Caco-2 (cell line): ENCODE measurements at regions not wholly inside any gene's neighbourhood (a gene's known extent, or its start where the extent isn't known, plus 50 kb on each side); places are given as distances from the start of the nearest gene placed in this dataset.

Experiments used
- BruUV-seq: library from RNA; stranded (reverse); fragments of 400-500 nt; replicated peaks from 2 replicates; lab custom pipeline; 2021; lab: Mats Ljungman, UMichigan
- CTCF ChIA-PET: fragments of 300-600 bp; sonication (Branson Sonifier 250); formaldehyde crosslinking; loops from one replicate; lab custom pipeline; 2022; ENCODE audit warnings: antibody characterized with exemption; lab: Charles Lee
- POLR2A ChIA-PET: fragments of 300-600 bp; sonication (Branson Sonifier 250); formaldehyde crosslinking; loops from one replicate; lab custom pipeline; 2022; ENCODE audit warnings: antibody characterized with exemption; lab: Charles Lee
- DNase-seq, 2 experiments: peaks; one replicate each; pipeline versions ENCODE4 v3.0.0 to v3.0.0-alpha.2; 2020 to 2022
- H3K27me3 ChIP-seq: replicated peaks from 2 replicates; pipeline ENCODE4 v1.6.0; 2011; ENCODE audit warnings: low read length; ENCODE audit not compliant: control insufficient read depth, insufficient read depth
- H3K36me3 ChIP-seq: 2 replicates; pipeline ENCODE4 v1.5.1; 2011; ENCODE audit warnings: low read length; ENCODE audit not compliant: control insufficient read depth, insufficient read depth
- H3K4me1 ChIP-seq: fragments of 250-450 bp; sonication (Bioruptor Pico); 2 replicates; pipeline ENCODE4 v1.5.1; 2020; ENCODE audit warnings: mild to moderate bottlenecking
- H3K4me3 ChIP-seq: 2 replicates; pipeline ENCODE4 v1.5.1; 2011; ENCODE audit warnings: low read depth, mild to moderate bottlenecking, control low read depth, low read length
- H3K9me3 ChIP-seq: fragments of 250-450 bp; sonication (Bioruptor Pico); 2 replicates; pipeline ENCODE4 v1.5.1; 2020; ENCODE audit warnings: mild to moderate bottlenecking, moderate library complexity
- H3K27ac Mint-ChIP-seq: one replicate; pipeline ENCODE4 v1.8.0; 2022; ENCODE audit warnings: mixed read lengths; ENCODE audit not compliant: unreplicated experiment
- H3K27me3 Mint-ChIP-seq: one replicate; pipeline ENCODE4 v1.8.0; 2022; ENCODE audit warnings: mixed read lengths; ENCODE audit not compliant: insufficient read depth, unreplicated experiment
- H3K36me3 Mint-ChIP-seq: one replicate; pipeline ENCODE4 v1.8.0; 2022; ENCODE audit warnings: mild to moderate bottlenecking, mixed read lengths; ENCODE audit not compliant: insufficient read depth, unreplicated experiment
- H3K4me1 Mint-ChIP-seq: one replicate; pipeline ENCODE4 v1.8.0; 2022; ENCODE audit warnings: low read depth, mixed read lengths; ENCODE audit not compliant: unreplicated experiment
- H3K4me3 Mint-ChIP-seq: one replicate; pipeline ENCODE4 v1.8.0; 2022; ENCODE audit warnings: mild to moderate bottlenecking, moderate library complexity, mixed read lengths; ENCODE audit not compliant: unreplicated experiment
- H3K9me3 Mint-ChIP-seq: one replicate; pipeline ENCODE4 v1.8.0; 2022; ENCODE audit warnings: mixed read lengths; ENCODE audit not compliant: unreplicated experiment
- CTCF ChIP-seq, 2 experiments: fragments of 200-600 bp in 1 of 2; IDR thresholded peaks; 1 replicate in 1 of 2; 2 replicates in 1 of 2; pipeline versions ENCODE4 v1.5.1 to v1.8.0; 2011 to 2022; ENCODE audit warnings: antibody characterized with exemption in 1 of 2, control low read depth in 1 of 2, inconsistent platforms in 1 of 2, low read depth in 1 of 2, low read length in 1 of 2, mild to moderate bottlenecking in 1 of 2, moderate library complexity in 1 of 2; ENCODE audit not compliant: insufficient read depth in 1 of 2, severe bottlenecking in 1 of 2, unreplicated experiment in 1 of 2
- intact Hi-C: fragments of 100-400 bp; cut with micrococcal nuclease; formaldehyde crosslinking; loops from one replicate; pipeline ENCODE4 v1.10.0; 2022; ENCODE audit not compliant: unreplicated experiment

- H3K36me3 Mint-ChIP-seq, result no peaks in the 10 kb centered on the region
- no peak overlapping the region for H3K4me3 ChIP-seq
- BruUV-seq, result no TSS peak
- H3K27me3 Mint-ChIP-seq, result peaks cover 2% of the 10 kb centered on the region
- DNase-seq, result no peak
- ChIA-PET CTCF (no interaction called here), POLR2A (no interaction called here)
- intact Hi-C loops, result no loop called here
- no peaks in the 10 kb centered on the region for H3K9me3 Mint-ChIP-seq
- H3K9me3 ChIP-seq, result no peaks in the 10 kb centered on the region
- no peak for TF ChIP-seq CTCF (IDR thresholded peaks at IDR 0.05; ENCODE audit: insufficient read depth in 1 of 2, low read depth in 1 of 2, low read length in 1 of 2, severe bottlenecking in 1 of 2, unreplicated experiment in 1 of 2)
- H3K4me3 Mint-ChIP-seq, result no peak overlapping the region
- H3K27ac Mint-ChIP-seq, result no peak overlapping the region
- no peaks in the 10 kb centered on the region for H3K4me1 Mint-ChIP-seq
- no peaks in the 10 kb centered on the region for H3K4me1 ChIP-seq
- H3K36me3 ChIP-seq, result no peaks in the 10 kb centered on the region
- no peaks in the 10 kb centered on the region for H3K27me3 ChIP-seq
These were observed 536.3 kb downstream of the TLE4 start for GRCh38 chr9:80107931-80108660.

GRCh38 chr9:80097476-80097875 lies 525.7 kb downstream of the TLE4 start:
- no peak for TF ChIP-seq CTCF (IDR thresholded peaks at IDR 0.05; ENCODE audit: insufficient read depth in 1 of 2, low read depth in 1 of 2, low read length in 1 of 2, severe bottlenecking in 1 of 2, unreplicated experiment in 1 of 2)
- no peak overlapping the region for H3K4me3 Mint-ChIP-seq
- Histone ChIP-seq H3K27me3 (no peaks in the 10 kb centered on the region), H3K4me3 (no peak overlapping the region), H3K4me1 (no peaks in the 10 kb centered on the region), H3K36me3 (no peaks in the 10 kb centered on the region), H3K9me3 (no peaks in the 10 kb centered on the region)
- BruUV-seq, result no TSS peak
- no peak overlapping the region for H3K27ac Mint-ChIP-seq
- ChIA-PET POLR2A (no interaction called here), CTCF (no interaction called here)
- no peaks in the 10 kb centered on the region for H3K36me3 Mint-ChIP-seq
- DNase-seq, result no peak
- H3K9me3 Mint-ChIP-seq, result no peaks in the 10 kb centered on the region
- no peaks in the 10 kb centered on the region for H3K27me3 Mint-ChIP-seq
- intact Hi-C loops, result no loop called here
- no peaks in the 10 kb centered on the region for H3K4me1 Mint-ChIP-seq

GRCh38 chr9:80094176-80094771 lies 522.5 kb downstream of the TLE4 start:
- DNase-seq, result no peak
- Histone ChIP-seq H3K36me3 (no peaks in the 10 kb centered on the region), H3K4me1 (no peaks in the 10 kb centered on the region), H3K4me3 (no peak overlapping the region), H3K27me3 (no peaks in the 10 kb centered on the region), H3K9me3 (no peaks in the 10 kb centered on the region)
- H3K4me1 Mint-ChIP-seq, result no peaks in the 10 kb centered on the region
- H3K27me3 Mint-ChIP-seq, result no peaks in the 10 kb centered on the region
- no peaks in the 10 kb centered on the region for H3K9me3 Mint-ChIP-seq
- ChIA-PET POLR2A (no interaction called here), CTCF (no interaction called here)
- no peak overlapping the region for H3K4me3 Mint-ChIP-seq
- intact Hi-C loops, result no loop called here
- no peak for TF ChIP-seq CTCF (IDR thresholded peaks at IDR 0.05; ENCODE audit: insufficient read depth in 1 of 2, low read depth in 1 of 2, low read length in 1 of 2, severe bottlenecking in 1 of 2, unreplicated experiment in 1 of 2)
- no peak overlapping the region for H3K27ac Mint-ChIP-seq
- H3K36me3 Mint-ChIP-seq, result no peaks in the 10 kb centered on the region
- no TSS peak for BruUV-seq
